T-cell (primary cell): ENCODE measurements at regions not wholly inside any gene's neighbourhood (a gene's known extent, or its start where the extent isn't known, plus 50 kb on each side); places are given as distances from the start of the nearest gene placed in this dataset.

ENCODE experiments used
- ATAC-seq, 4 experiments: fragments of 200-7000 bp in 3 of 4; fragments of 150-1000 bp in 1 of 4; cut with Tn5 transposase; replicated peaks in 1 of 4; 1 replicate in 3 of 4; 2 replicates in 1 of 4; pipeline ENCODE4 v1.10.0; 2021; ENCODE audit warnings: moderate library complexity in 3 of 4, mild to moderate bottlenecking in 2 of 4, moderate number of reproducible peaks in 1 of 4
- CTCF ChIA-PET, 2 donors: fragments of 300-600 bp; sonication (Branson Sonifier 250); formaldehyde crosslinking; loops; one replicate each; lab custom pipeline; 2022; ENCODE audit warnings: antibody characterized with exemption in 2 of 2; lab: Charles Lee
- POLR2A ChIA-PET, 2 donors: fragments of 300-600 bp; sonication (Branson Sonifier 250); formaldehyde crosslinking; loops; one replicate each; lab custom pipeline; 2022; ENCODE audit warnings: antibody characterized with exemption in 2 of 2; lab: Charles Lee
- DNase-seq, 35 experiments: peaks; one replicate each; pipeline versions ENCODE4 v3.0.0 to v3.0.0-alpha.2; 2013 to 2023
- H3K27ac ChIP-seq: one replicate; pipeline ENCODE4 v1.5.1; 2013; ENCODE audit warnings: low read length
- H3K27me3 ChIP-seq, 2 experiments: replicated peaks in 1 of 2; 1 replicate in 1 of 2; 2 replicates in 1 of 2; pipeline versions ENCODE4 v1.6.1 to v1.7.0; 2013; ENCODE audit warnings: low read length in 1 of 2, mixed read lengths in 1 of 2; ENCODE audit not compliant: control insufficient read depth in 2 of 2, insufficient read depth in 2 of 2; ENCODE audit errors: extremely low read depth in 1 of 2
- H3K36me3 ChIP-seq, 2 donors: 1 replicate in 1 of 2; 2 replicates in 1 of 2; pipeline versions ENCODE4 v1.6.1 to v1.7.0; 2013; ENCODE audit warnings: low read length in 1 of 2; ENCODE audit not compliant: control insufficient read depth in 2 of 2, insufficient read depth in 1 of 2; ENCODE audit errors: extremely low read depth in 1 of 2
- H3K4me1 ChIP-seq, 2 experiments: 1 replicate in 1 of 2; 2 replicates in 1 of 2; pipeline versions ENCODE4 v1.6.1 to v1.7.0; 2013; ENCODE audit warnings: low read length in 2 of 2, mixed read lengths in 1 of 2; ENCODE audit not compliant: insufficient read depth in 2 of 2, control insufficient read depth in 1 of 2; ENCODE audit errors: extremely low read depth in 1 of 2
- H3K4me3 ChIP-seq, 2 donors: 1 replicate in 1 of 2; 2 replicates in 1 of 2; pipeline versions ENCODE4 v1.5.1 to v1.7.0; 2013; ENCODE audit warnings: mild to moderate bottlenecking in 2 of 2, low read length in 1 of 2, moderate library complexity in 1 of 2; ENCODE audit not compliant: control insufficient read depth in 1 of 2; ENCODE audit errors: extremely low read depth in 1 of 2
- H3K9me3 ChIP-seq: 2 replicates; pipeline ENCODE4 v1.7.0; 2013
- H3K27ac Mint-ChIP-seq, 2 donors: one replicate each; pipeline ENCODE4 v1.8.0; 2020 to 2021; ENCODE audit warnings: mild to moderate bottlenecking in 2 of 2, mixed read lengths in 2 of 2
- H3K27me3 Mint-ChIP-seq, 2 donors: one replicate each; pipeline ENCODE4 v1.8.0; 2021 to 2022; ENCODE audit warnings: mixed read lengths in 2 of 2
- H3K36me3 Mint-ChIP-seq: one replicate; pipeline ENCODE4 v1.8.0; 2021; ENCODE audit warnings: mixed read lengths
- H3K4me1 Mint-ChIP-seq, 3 donors: one replicate each; pipeline ENCODE4 v1.8.0; 2020 to 2022; ENCODE audit warnings: mixed read lengths in 3 of 3, mild to moderate bottlenecking in 1 of 3
- H3K4me3 Mint-ChIP-seq, 3 donors: one replicate each; pipeline ENCODE4 v1.8.0; 2020 to 2022; ENCODE audit warnings: mild to moderate bottlenecking in 3 of 3, mixed read lengths in 3 of 3, moderate library complexity in 3 of 3
- H3K9me3 Mint-ChIP-seq, 3 donors: one replicate each; pipeline ENCODE4 v1.8.0; 2020 to 2022; ENCODE audit warnings: mixed read lengths in 3 of 3
- WGBS: methylation state at CpG from one replicate; pipeline ENCODE4 v1.1.5; 2013; ENCODE audit warnings: missing lambda C conversion rate; ENCODE audit not compliant: insufficient coverage; 5-methylcytosine and 5-hydroxymethylcytosine counted together

- WGBS: 68% methylated on average over 2 of the region's 3 CpGs
- Mint-ChIP-seq H3K9me3 (peaks cover 29 to 67% (median 43%) of the 10 kb centered on the region in 3 donors), H3K27me3 (no peaks in the 10 kb centered on the region), H3K27ac (no peak overlapping the region), H3K4me3 (no peak overlapping the region), H3K4me1 (no peaks in the 10 kb centered on the region), H3K36me3 (no peaks in the 10 kb centered on the region)
- CTCF ChIA-PET: no interaction called here
- no peaks in the 10 kb centered on the region for H3K36me3 ChIP-seq
- H3K4me1 ChIP-seq: no peaks in the 10 kb centered on the region
- no peak for ATAC-seq
- no peak overlapping the region for H3K4me3 ChIP-seq
- H3K9me3 ChIP-seq: no peaks in the 10 kb centered on the region
- POLR2A ChIA-PET: no interaction called here
- no peaks in the 10 kb centered on the region for H3K27me3 ChIP-seq
- DNase-seq: no peak
- H3K27ac ChIP-seq: no peak overlapping the region
Observed at GRCh38 chr19:20858218-20858617, 64.8 kb upstream of the ZNF85 start.

DNA sequence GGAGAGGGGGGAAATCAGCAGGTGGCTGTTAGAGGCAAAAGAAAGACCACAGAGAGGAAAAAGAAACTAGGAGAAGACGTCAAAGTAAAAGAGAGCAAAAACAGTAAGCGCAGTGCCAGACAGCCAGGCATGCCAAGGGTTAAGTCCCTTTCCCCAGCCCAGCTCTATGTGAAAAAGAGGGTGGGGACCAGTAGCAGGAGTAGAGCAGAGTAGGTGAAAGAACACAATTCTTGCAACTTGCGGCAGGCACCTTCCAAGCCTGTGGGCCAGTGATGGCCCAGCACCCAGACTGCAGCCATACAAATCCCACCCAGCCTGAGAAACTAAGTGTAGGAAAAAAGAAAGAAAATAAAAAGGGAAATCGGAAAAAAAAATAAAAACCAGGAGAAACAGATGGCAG, 64.2 kb upstream of the ZNF85 start:
- Mint-ChIP-seq H3K36me3 (no peaks in the 10 kb centered on the region), H3K4me3 (no peak overlapping the region), H3K27me3 (no peaks in the 10 kb centered on the region), H3K27ac (no peak overlapping the region), H3K9me3 (peaks cover 25 to 60% (median 37%) of the 10 kb centered on the region in 3 donors), H3K4me1 (no peaks in the 10 kb centered on the region)
- Histone ChIP-seq H3K4me1 (no peaks in the 10 kb centered on the region), H3K9me3 (no peaks in the 10 kb centered on the region), H3K27me3 (no peaks in the 10 kb centered on the region), H3K36me3 (no peaks in the 10 kb centered on the region), H3K27ac (no peak overlapping the region), H3K4me3 (no peak overlapping the region)
- ATAC-seq: no peak
- POLR2A ChIA-PET: no interaction called here
- CTCF ChIA-PET: no interaction called here
- no peak for DNase-seq
- 100% methylated on average over 2 of the region's 4 CpGs for WGBS

DNA sequence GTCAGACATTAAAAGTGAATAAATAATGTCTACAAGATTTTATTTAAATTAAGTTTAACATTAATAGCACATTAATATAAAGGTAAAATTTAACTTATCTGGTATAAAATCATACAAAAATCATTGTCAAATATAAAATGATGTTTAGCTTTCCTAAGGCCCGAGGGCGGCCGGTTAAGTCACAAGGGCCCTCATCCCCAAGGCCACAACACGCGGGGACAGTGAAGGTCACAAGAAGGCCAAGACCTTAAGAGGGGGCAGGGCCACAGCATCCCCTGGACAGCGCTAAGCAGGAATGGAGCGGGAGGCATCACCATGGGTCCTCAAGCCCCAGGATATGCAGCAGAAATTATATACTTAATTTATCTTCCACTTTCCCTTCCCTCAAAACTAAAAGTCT, 62.7 kb upstream of the ZNF85 start:
- Mint-ChIP-seq H3K27me3 (no peaks in the 10 kb centered on the region), H3K27ac (no peak overlapping the region), H3K4me3 (no peak overlapping the region), H3K36me3 (no peaks in the 10 kb centered on the region), H3K9me3 (peaks cover 15 to 52% (median 27%) of the 10 kb centered on the region in 3 donors), H3K4me1 (no peaks in the 10 kb centered on the region)
- 97% methylated on average over 6 of the region's 7 CpGs for WGBS
- no peaks in the 10 kb centered on the region for H3K4me1 ChIP-seq
- no peak for DNase-seq
- POLR2A ChIA-PET: no interaction called here
- H3K4me3 ChIP-seq: no peak overlapping the region
- H3K36me3 ChIP-seq: no peaks in the 10 kb centered on the region
- no peaks in the 10 kb centered on the region for H3K9me3 ChIP-seq
- no peaks in the 10 kb centered on the region for H3K27me3 ChIP-seq
- CTCF ChIA-PET: no interaction called here
- no peak for ATAC-seq
- no peak overlapping the region for H3K27ac ChIP-seq

DNA sequence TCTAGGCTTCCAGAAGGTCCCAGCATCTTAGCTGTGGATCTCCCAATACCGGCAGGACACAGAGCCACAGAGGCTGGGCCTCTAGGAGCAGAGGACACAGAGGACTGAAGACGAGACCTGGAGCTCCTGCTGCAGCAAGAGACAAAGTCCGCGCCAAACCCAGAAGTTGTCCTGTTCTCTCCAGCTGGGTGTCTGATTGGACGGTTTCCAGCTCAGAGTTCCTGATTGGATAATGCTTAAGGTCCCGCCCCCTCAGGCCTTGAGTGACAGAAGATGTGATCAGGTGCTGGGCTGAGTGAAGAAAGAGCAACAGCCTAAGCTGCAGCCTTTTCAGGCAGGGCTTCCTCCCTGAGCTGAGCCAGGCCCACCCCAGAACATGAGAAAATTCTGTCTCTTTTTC, 59.9 kb upstream of the ZNF85 start:
- H3K4me3 Mint-ChIP-seq: no peak overlapping the region

More for the DNA sequence above, 59.9 kb upstream of the ZNF85 start:
- peaks cover 31 to 55% (median 32%) of the 10 kb centered on the region in 3 donors for H3K9me3 Mint-ChIP-seq
- no peak overlapping the region for H3K4me3 ChIP-seq
- no peaks in the 10 kb centered on the region for H3K4me1 ChIP-seq
- ATAC-seq (no peak), DNase-seq (no peak)
- no peaks in the 10 kb centered on the region for H3K36me3 Mint-ChIP-seq
- no peak overlapping the region for H3K27ac Mint-ChIP-seq
- no peaks in the 10 kb centered on the region for H3K27me3 ChIP-seq
- H3K27ac ChIP-seq: no peak overlapping the region
- H3K9me3 ChIP-seq: no peaks in the 10 kb centered on the region
- ChIA-PET POLR2A (no interaction called here), CTCF (no interaction called here)
- H3K36me3 ChIP-seq: no peaks in the 10 kb centered on the region
- H3K27me3 Mint-ChIP-seq: no peaks in the 10 kb centered on the region
- 83% methylated on average over 5 of the region's 6 CpGs for WGBS
- H3K4me1 Mint-ChIP-seq: no peaks in the 10 kb centered on the region
